ENCODE measurements at regions not wholly inside any gene's neighbourhood (a gene's known extent, or its start where the extent isn't known, plus 50 kb on each side); places are given as distances from the start of the nearest gene placed in this dataset.

DNA sequence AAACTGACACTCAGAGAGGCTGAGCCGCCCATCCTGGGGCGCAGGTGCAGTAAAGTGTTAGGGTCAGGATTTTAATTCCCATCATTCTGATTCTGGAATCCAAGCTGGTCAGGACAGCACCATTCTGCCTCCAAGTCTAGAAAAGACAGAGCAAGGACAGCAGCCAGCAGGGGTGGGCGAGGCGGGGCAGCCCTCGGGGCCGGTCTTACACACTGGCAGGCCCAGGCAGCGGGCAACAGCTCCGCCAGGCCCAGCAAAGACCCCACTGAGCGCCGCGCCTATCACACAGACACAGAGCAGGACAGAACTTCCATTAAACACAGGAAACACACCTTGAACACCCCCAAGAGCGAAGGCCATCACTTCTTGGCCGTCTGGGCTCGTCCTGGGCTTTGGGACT lies 66.5 kb upstream of the RXRA start:
- Histone ChIP-seq H3K9me3 (no peaks in the 10 kb centered on the region), H3K27me3 (no peaks in the 10 kb centered on the region), H3K36me3 (no peaks in the 10 kb centered on the region), H3K4me3 (no peak overlapping the region)
- no peak for DNase-seq

DNA sequence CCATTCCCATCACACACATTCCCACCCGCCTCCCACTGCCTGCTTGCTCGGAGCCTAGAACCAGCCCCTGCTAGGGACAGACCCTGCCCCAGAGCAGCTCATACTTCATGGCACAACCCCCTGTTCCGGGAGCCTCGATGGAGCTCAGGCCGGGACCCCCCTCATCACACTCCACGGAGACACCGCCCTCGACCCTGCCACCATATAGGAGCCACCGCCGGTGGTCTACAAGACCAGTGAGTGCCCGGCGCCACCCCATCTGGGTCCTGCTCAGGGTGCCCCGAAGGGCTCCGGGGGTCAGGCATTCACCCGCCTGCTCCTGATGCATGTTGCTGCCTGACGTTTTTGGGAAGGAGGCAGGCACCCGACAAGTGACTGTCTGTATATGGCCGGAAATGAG lies 65.5 kb upstream of the RXRA start:
- H3K36me3 ChIP-seq = no peaks in the 10 kb centered on the region
- DNase-seq = no peak
- no peak overlapping the region for H3K4me3 ChIP-seq
- H3K9me3 ChIP-seq = no peaks in the 10 kb centered on the region
- H3K27me3 ChIP-seq = no peaks in the 10 kb centered on the region

DNA sequence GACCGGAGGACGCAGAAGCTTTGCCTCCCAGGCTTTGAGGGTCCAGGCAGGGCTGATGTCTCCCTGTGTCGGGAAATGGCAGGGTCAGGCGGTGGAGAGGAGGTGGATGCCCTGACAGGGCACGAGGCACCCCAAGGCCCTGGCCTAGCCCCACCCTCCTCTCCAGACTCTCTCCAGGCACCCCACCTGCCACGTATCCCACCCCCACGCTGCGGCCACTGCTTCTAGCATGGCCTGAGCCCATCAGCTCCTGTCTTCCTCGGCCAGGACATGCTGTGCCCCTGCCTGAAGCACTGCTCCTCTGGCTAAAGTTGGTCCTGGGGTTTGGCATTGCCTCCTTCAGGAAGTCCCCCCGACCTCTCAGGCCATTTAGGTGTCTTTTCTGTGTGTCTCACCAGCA lies 64.2 kb upstream of the RXRA start:
- no peaks in the 10 kb centered on the region for H3K9me3 ChIP-seq
- no peak for DNase-seq
- no peaks in the 10 kb centered on the region for H3K36me3 ChIP-seq
- H3K4me3 ChIP-seq = no peak overlapping the region
- H3K27me3 ChIP-seq = no peaks in the 10 kb centered on the region

DNA sequence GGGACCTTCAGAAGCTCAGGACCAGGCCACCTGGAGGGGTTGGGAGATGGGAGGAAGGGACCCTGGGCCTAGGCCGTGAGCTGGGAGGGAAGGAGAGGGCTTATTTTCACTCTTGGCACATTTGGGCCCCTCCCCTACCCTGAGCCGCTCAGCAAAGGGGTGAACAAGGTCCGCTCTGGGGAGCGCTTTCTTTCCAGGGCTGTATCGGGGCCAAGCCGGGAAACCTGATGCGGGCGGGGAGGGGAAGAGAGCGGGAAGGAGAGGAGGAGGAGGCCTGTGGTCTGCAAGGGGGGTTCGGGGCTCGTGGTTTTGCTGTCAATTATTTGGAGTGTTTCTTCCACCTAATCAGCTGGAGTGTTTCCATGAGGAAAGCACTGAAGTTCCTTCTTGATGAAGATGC lies 62.7 kb upstream of the RXRA start:
- H3K36me3 ChIP-seq = no peaks in the 10 kb centered on the region
- no peaks in the 10 kb centered on the region for H3K9me3 ChIP-seq
- no peaks in the 10 kb centered on the region for H3K27me3 ChIP-seq
- H3K4me3 ChIP-seq = no peak overlapping the region
- no peak for DNase-seq

DNA sequence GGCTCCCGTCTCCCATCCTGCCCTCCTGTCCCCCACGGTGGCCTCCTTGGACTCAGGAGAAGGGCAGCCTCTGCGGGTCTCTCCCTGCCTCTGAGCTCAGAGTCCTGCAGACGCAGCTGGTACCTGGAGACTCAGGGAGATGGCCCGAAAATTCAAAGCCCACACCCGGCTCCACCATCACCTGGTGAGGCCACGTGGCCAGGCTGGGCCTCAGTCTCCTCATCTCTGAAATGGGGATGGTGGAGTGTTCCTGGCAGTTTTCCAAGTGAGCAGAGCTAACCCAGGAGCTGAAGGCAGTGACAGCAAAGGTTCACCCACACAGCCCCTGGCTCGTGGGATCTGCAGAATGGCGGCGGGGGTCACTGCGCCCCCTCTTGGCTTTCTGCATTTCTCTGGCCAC lies 62.1 kb upstream of the RXRA start:
- no peak overlapping the region for H3K4me3 ChIP-seq
- H3K9me3 ChIP-seq = no peaks in the 10 kb centered on the region
- no peaks in the 10 kb centered on the region for H3K36me3 ChIP-seq
- no peaks in the 10 kb centered on the region for H3K27me3 ChIP-seq
- no peak for DNase-seq

DNA sequence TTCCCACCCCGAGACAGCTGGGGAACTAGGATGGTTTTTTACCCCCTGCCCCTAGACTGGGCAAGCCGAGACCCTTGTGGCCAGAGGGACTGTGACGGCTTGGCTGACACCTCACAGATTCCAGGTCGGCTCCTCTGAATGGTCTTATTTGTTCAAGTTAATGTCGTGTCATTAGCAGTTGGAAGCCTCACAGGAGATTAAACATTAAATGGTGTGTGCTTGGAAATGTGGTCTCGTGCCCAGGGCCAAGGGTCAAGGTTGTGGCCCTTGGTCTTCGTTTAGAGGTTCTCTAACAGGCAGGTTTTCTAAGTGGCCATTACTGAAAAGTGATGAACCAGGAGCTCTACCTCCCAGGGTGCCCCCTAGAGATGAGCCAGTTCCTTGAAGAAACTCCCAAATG lies 61.2 kb upstream of the RXRA start:
- Histone ChIP-seq H3K4me3 (no peak overlapping the region), H3K9me3 (no peaks in the 10 kb centered on the region), H3K27me3 (no peaks in the 10 kb centered on the region), H3K36me3 (no peaks in the 10 kb centered on the region)
- DNase-seq = no peak

DNA sequence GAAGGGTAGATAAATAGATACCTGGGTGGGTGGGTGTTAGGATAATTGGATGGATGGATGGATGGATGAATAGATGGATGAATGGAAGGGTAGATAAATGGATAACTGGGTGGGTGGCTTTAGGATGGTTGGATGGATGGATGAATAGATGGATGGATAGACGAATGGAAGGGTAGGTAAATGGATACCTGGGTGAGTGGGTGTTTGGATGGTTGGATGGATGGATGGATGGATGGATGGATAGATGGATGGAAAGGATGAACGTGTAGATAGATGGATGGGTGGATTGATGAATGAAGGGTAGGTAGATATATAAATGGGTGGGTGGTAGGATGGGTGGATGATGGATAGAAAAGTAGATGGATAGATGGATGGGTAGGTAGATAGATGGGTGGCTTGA lies 59.8 kb upstream of the RXRA start:
- no peaks in the 10 kb centered on the region for H3K36me3 ChIP-seq
- no peaks in the 10 kb centered on the region for H3K27me3 ChIP-seq
- no peaks in the 10 kb centered on the region for H3K9me3 ChIP-seq
- DNase-seq = no peak
- no peak overlapping the region for H3K4me3 ChIP-seq

DNA sequence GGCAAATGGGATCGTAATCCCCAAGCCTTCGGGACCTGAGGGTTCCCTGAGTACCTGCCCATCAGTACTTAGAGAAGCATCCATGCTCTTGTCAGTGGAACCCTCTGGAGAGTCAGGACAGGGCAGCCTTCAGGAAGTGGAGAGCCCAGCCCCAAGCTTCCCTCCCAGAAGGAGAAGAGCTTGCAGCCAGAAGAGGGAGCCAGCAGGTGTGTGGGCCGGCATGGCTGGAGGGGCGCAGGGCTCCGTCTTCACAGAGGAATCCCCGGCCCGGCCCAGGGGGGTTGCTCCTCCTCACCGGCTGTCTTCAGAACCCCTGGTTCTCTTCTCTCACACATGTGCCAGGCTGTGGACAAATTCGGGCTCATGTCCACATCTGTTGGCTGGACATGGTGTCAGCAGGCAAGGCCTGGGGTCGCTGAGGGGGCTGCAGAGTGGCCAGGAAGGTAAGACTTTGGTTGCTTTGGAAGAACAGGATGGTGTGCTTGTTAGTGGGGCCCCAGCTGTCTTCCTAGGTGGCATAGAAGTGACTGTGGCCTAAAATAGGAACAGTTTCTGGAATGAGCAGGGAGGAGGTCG lies 58.9 kb upstream of the RXRA start:
- Histone ChIP-seq H3K27me3 (no peaks in the 10 kb centered on the region), H3K4me3 (no peak overlapping the region), H3K9me3 (no peaks in the 10 kb centered on the region), H3K36me3 (no peaks in the 10 kb centered on the region)
- no peak for DNase-seq

DNA sequence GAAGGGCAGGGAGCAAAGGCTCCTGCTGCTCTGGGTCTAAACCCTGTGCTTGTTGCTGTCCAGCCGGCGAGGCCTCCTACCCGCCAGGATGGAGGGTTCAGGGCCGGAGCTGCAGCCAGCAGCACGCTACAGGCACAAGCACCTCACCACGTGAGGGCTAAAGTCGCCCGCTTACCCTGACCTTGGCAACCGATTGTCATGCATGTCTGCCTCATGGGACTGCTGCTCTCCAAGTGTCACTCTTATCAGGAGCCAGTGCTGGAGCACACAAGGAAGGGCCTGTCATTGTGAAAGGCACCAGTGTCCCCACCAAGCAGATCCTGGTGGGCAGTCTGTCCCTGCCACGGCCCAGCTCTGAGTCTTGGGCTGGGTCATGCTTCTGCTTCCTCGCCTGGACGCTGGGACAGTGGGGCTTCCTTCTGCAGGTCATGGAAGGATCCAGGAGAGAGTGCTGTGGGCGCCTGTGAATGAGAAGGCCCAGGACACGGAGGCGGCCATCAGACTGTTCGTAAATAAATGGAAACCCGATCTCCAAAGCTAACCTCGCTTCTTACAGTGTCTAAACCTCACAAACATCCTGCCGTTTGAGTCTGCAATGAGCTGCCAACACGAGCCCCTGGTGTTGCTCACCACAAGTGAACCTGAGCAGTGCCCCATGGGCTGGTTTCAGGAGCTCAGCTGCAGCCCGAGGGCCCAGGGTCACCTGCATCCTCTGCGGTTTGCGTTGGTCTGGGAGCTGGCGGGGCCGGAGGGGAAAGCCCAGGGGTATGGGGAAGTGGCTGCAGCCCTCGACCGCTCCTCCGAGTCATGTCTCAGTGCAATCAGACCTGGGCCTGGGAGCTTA lies 58.2 kb upstream of the RXRA start:
- DNase-seq = no peak
- Histone ChIP-seq H3K4me3 (no peak overlapping the region), H3K27me3 (no peaks in the 10 kb centered on the region), H3K36me3 (no peaks in the 10 kb centered on the region), H3K9me3 (no peaks in the 10 kb centered on the region)

DNA sequence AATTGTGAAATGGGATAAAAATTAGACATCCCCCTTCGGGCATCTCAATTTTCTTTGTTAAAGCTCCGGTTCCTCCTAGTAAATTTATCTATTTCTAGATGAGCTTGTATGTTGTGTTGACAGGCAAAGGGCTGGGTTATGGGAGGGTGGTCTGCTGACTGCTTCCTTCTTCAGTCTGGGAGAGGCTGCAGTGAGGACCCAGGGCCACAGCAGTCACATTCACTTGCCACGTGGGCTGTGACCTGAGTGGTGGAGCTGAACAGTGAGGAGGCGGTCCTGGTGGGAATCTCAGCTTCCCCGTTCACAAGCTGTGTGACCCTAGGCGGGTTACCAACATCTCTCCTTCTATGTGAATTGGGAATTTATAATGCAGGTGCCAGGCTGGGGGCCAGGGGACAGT lies 57.5 kb upstream of the RXRA start:
- Histone ChIP-seq H3K9me3 (no peaks in the 10 kb centered on the region), H3K27me3 (no peaks in the 10 kb centered on the region), H3K36me3 (no peaks in the 10 kb centered on the region), H3K4me3 (no peak overlapping the region)
- DNase-seq = no peak

DNA sequence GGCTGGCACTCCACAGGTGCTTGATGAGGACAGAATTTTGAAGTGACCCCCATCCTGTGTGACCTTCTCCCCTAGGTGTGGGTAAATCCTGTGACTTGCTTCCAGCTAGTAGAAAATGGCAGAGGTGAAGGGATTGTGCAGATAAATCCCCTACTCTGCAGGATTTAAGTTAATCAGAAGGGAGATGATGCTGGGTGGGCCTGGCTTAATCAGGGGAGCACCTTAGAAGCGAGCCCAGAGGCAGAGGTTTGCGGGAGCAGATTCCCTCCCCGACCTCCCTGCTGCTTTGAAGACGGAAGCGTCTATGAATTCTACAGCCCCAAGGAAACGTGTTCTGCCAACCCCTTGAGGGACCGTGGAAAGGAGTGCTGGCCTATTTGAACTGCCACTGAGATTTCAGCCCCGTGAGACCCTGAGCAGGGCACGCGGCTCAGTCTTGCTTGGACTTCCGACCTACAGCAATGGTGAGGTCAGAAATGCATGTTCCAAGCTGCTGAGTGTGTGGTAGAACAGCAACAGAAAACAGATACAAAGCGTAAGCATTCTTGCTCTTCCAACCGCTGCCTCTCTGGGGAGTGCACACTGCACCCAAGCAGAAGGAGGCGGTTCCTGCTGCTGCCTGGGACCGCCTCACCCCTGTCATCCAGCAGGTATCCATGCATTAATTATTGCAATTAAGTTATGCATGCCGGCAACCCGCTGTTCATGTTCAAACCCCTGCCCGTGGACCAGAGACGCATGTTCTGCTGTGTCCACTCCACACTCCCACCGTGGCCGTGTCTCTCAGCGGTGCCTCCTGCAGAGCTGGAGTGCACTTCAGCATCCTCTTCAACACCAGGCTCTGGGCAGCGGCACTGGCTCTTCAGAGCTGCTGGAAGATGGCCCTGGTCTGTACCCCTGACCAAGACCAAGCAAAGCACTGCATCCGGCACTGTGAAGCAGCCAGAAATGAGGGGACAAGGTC lies 54.6 kb upstream of the RXRA start:
- H3K27me3 ChIP-seq = no peaks in the 10 kb centered on the region
- H3K36me3 ChIP-seq = no peaks in the 10 kb centered on the region
- H3K9me3 ChIP-seq = no peaks in the 10 kb centered on the region
- no peak overlapping the region for H3K4me3 ChIP-seq
- no peak for DNase-seq

DNA sequence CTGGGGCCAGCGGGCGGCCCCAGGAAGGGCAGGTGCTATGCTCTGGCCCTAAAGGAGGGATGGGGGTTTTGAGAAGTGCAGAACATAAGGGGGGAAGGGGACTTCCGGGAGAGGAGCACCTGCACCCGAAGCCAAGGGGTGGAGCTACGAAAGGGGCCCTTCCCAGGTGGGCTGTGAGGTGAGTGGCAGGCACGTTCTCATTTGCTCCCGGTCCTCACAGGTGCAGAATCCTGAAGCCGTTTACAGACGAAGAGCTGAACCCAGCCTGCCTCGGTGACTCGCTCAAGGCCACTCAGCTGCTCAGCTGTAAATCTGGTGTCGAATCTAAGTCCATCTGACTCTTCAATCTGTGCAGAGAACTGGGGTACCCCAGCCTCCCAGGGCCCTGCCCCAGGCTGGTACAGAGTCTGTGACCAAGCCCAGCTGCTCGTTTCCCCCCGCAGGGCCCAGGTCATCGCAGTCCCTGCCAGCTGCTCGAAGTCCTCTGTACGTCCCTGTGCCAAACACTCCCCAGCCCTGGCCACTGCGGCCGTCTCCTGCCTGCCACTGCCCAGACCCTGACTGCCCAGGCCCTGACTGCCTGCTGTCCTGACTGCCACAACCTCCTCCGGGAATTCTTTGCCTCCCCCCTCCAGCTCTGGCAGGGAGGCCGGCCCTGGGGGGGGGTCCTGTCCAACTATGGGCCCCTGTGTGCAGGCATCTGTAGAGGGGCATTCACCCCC lies 53.8 kb upstream of the RXRA start:
- Histone ChIP-seq H3K27me3 (no peaks in the 10 kb centered on the region), H3K9me3 (no peaks in the 10 kb centered on the region), H3K36me3 (no peaks in the 10 kb centered on the region), H3K4me3 (no peak overlapping the region)
- no peak for DNase-seq

DNA sequence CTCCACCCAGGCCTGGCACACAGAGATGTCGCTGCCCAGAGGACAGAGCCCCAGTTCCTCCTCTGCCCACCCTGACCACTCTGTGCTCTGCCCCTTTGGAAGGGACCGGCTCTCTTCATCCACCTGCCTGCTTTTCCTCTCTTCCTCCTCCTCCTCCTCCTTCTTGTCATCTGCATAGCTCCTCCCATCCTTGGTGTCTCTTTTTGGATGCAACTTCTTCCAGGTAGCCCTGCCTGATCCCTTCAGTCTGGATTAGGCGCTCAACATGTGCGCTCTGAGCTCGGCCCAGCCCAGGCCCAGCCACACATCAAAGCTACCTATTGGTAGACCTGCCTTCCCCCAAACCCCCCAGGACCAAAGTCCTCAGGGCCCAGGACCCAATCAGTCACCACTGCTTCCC lies 52.6 kb upstream of the RXRA start:
- DNase-seq = no peak
- Histone ChIP-seq H3K36me3 (no peaks in the 10 kb centered on the region), H3K4me3 (no peak overlapping the region), H3K9me3 (peaks cover 2% of the 10 kb centered on the region; the same call in 1 of the 2 replicates), H3K27me3 (no peaks in the 10 kb centered on the region)

DNA sequence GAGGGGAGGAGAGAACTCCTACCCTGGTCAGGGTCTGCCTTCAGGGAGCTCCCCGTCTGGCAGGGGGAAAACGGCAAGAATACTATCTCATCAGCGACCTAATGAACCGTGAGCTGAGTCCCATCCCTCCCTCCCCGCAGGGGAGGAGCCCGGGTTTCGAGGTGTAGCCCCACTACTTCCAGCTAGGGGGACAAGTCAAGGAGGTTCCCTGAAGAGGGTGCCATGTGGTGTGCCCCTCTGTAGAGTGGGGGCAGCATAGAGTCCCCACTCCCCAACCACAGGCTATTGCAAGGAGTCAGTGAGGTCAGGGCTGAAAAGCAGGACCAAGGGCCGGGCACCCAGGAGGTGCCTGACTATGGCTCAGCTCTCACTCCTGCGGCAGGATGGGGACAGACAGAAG lies 50.9 kb upstream of the RXRA start:
- H3K27me3 ChIP-seq = no peaks in the 10 kb centered on the region
- no peak for DNase-seq

DNA sequence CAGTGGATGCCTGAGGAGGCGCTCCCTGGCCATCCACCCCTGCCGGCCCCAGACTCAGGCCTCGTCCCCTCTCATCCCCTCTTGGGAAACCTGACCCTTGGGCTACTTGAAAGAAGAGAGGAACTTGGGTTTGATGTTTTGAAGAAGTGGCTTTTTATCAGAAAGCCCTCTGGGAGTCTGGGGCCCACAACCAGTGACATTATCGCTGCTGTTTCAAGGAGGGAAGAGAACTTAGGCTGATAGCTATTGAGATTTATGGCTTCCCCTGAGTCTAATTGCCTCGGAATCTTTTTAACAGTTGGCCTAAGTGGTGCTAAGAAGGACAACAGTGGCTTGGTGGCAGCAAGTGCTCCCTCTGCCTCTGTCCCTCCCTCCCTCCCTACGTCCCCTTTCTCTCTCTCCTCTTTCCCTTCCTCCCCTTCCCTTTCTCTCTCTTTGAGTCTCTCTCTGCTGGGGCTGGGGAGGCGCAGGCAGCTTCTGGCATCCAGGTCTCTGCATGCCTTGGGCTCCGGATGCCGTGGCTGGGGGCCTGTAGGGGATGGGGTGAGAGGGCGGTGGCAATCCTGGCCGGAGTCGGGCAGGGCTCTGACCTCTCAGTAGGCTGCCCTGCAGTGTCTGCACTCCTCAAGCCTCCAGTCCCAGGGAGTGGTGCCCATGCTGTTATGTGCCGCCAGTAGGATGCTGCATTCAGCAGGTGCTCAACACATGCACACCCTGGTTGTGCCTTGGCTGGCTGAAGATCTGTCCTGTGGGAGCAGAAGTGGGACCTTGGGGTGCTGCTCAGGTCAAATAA lies 49.6 kb upstream of the RXRA start:
- no peaks in the 10 kb centered on the region for H3K27me3 ChIP-seq

More for the DNA sequence above, 50.9 kb upstream of the RXRA start:
- peaks cover 2% of the 10 kb centered on the region; the same call in 1 of the 2 replicates for H3K9me3 ChIP-seq
- H3K4me3 ChIP-seq = no peak overlapping the region
- no peaks in the 10 kb centered on the region for H3K36me3 ChIP-seq

More for the DNA sequence above, 49.6 kb upstream of the RXRA start:
- DNase-seq = no peak
- Histone ChIP-seq H3K36me3 (no peaks in the 10 kb centered on the region), H3K9me3 (peaks cover 2% of the 10 kb centered on the region; the same call in 1 of the 2 replicates), H3K4me3 (no peak overlapping the region)
